GM12878 (cell line): ENCODE measurements at regions not wholly inside any gene's neighbourhood (a gene's known extent, or its start where the extent isn't known, plus 50 kb on each side); places are given as distances from the start of the nearest gene placed in this dataset.

Source experiments
- ATAC-seq: fragments of 200-7000 bp; cut with Tn5 transposase; 3 replicates; pipeline ENCODE4 v1.9.1; 2020; ENCODE audit warnings: mild to moderate bottlenecking, moderate library complexity
- BruUV-seq: library from RNA; stranded (reverse); fragments of 400-500 nt; replicated peaks from 2 replicates; lab custom pipeline; 2021; lab: Mats Ljungman, UMichigan
- CTCF ChIA-PET: fragments of 300-600 bp; sonication (Branson Sonifier 250); formaldehyde crosslinking; extraction: SDS; loops from one replicate; lab custom pipeline; 2021; ENCODE audit warnings: inconsistent platforms; lab: Yijun Ruan, JAX
- POLR2A ChIA-PET: fragments of 350-600 bp; formaldehyde crosslinking; extraction: SDS; loops from one replicate; lab custom pipeline; 2021; ENCODE audit warnings: inconsistent platforms; lab: Charles Lee
- RAD21 ChIA-PET: fragments of 300-600 bp; sonication (Branson Sonifier 250); formaldehyde crosslinking; loops from one replicate; lab custom pipeline; 2023; ENCODE audit warnings: antibody characterized with exemption; ENCODE audit not compliant: unreplicated experiment; lab: Charles Lee
- SMC1A ChIA-PET: fragments of 300-600 bp; sonication (Branson Sonifier 250); formaldehyde crosslinking; loops from one replicate; lab custom pipeline; 2023; ENCODE audit not compliant: unreplicated experiment, uncharacterized antibody; lab: Charles Lee
- DNase-seq: peaks from one replicate; pipeline ENCODE4 v3.0.0-alpha.2; 2011; ENCODE audit warnings: low read depth, low spot score
- FAIRE-seq: peaks from 3 replicates; lab custom pipeline; 2011; peaks lifted over from hg19 to GRCh38; lab: Jason Lieb, UNC
- H2AFZ ChIP-seq: 2 replicates; pipeline ENCODE4 v1.6.0; 2011; ENCODE audit warnings: low read depth, low read length, control low read depth; ENCODE audit not compliant: control insufficient read depth
- H3K27ac ChIP-seq: 2 replicates; pipeline ENCODE4 v1.5.1; 2011; ENCODE audit warnings: control low read depth; ENCODE audit not compliant: control insufficient read depth, insufficient read depth
- H3K27me3 ChIP-seq, 2 experiments: replicated peaks in 1 of 2; 2 replicates each; pipeline versions ENCODE4 v1.6.0 to v1.6.1; 2011; ENCODE audit warnings: low read length in 1 of 2; ENCODE audit not compliant: control insufficient read depth in 2 of 2, insufficient read depth in 2 of 2
- H3K36me3 ChIP-seq, 2 experiments: 2 replicates each; pipeline ENCODE4 v1.5.1; 2011; ENCODE audit warnings: low read length in 1 of 2; ENCODE audit not compliant: control insufficient read depth in 2 of 2, insufficient read depth in 2 of 2
- H3K4me1 ChIP-seq: 2 replicates; pipeline ENCODE4 v1.6.1; 2011; ENCODE audit warnings: mild to moderate bottlenecking, low read length, moderate library complexity, mixed read lengths; ENCODE audit not compliant: control insufficient read depth, insufficient read depth
- H3K4me2 ChIP-seq: 2 replicates; pipeline ENCODE4 v1.6.0; 2011; ENCODE audit warnings: control low read depth; ENCODE audit not compliant: control insufficient read depth, insufficient read depth
- H3K4me3 ChIP-seq: fragments of 200-600 bp; sonication (generic); 2 replicates; pipeline ENCODE4 v1.5.1; 2016
- H3K79me2 ChIP-seq: 2 replicates; pipeline ENCODE4 v1.6.0; 2011; ENCODE audit warnings: low read length; ENCODE audit not compliant: control insufficient read depth, insufficient read depth
- H3K9ac ChIP-seq: 2 replicates; pipeline ENCODE4 v1.8.0; 2011; ENCODE audit warnings: low read length, control low read depth, mixed read lengths; ENCODE audit not compliant: control insufficient read depth, insufficient read depth
- H3K9me3 ChIP-seq: replicated peaks from 3 replicates; pipeline ENCODE4 v1.5.1; 2011; ENCODE audit warnings: mild to moderate bottlenecking, low read length; ENCODE audit not compliant: control insufficient read depth, insufficient read depth
- H4K20me1 ChIP-seq: 2 replicates; pipeline ENCODE4 v1.6.0; 2011; ENCODE audit not compliant: control insufficient read depth, insufficient read depth
- ASH2L ChIP-seq: fragments of 300-600, 200-600 bp; sonication (generic); IDR thresholded peaks from 2 replicates; pipeline ENCODE4 v1.6.1; 2017; ENCODE audit warnings: low read depth, mild to moderate bottlenecking, borderline replicate concordance
- CHD2 ChIP-seq: IDR thresholded peaks from 2 replicates; pipeline ENCODE4 v1.6.1; 2011; ENCODE audit warnings: low read depth, low read length, improper control_type of control experiment, borderline replicate concordance
- HDAC6 ChIP-seq: fragments of 200-600 bp; sonication (generic); IDR thresholded peaks from one replicate; pipeline ENCODE4 v1.8.0; 2017; ENCODE audit warnings: antibody characterized with exemption; ENCODE audit not compliant: unreplicated experiment
- IRF4 ChIP-seq: IDR thresholded peaks from 2 replicates; pipeline ENCODE4 v1.6.1; 2011; ENCODE audit warnings: low read depth, low read length
- KDM1A ChIP-seq: fragments of 200-600 bp; sonication (generic); IDR thresholded peaks from 2 replicates; pipeline ENCODE4 v1.6.1; 2016; ENCODE audit warnings: borderline replicate concordance
- NRF1 ChIP-seq: conservative IDR thresholded peaks from 2 replicates; pipeline ENCODE4 v1.6.1; 2011; ENCODE audit warnings: mild to moderate bottlenecking, low read depth, low read length, improper control_type of control experiment
- PBX3 ChIP-seq: IDR thresholded peaks from 2 replicates; pipeline ENCODE4 v1.6.1; 2011; ENCODE audit warnings: mild to moderate bottlenecking, low read depth, low read length, moderate library complexity; ENCODE audit not compliant: insufficient replicate concordance
- RAD21 ChIP-seq: IDR thresholded peaks from 2 replicates; pipeline ENCODE4 v1.6.1; 2011; ENCODE audit warnings: mild to moderate bottlenecking, low read depth, low read length, moderate library complexity; ENCODE audit not compliant: insufficient read depth
- RELA ChIP-seq: fragments of 450-650 bp; IDR thresholded peaks from 2 replicates; pipeline ENCODE4 v1.8.0; 2014; ENCODE audit warnings: borderline replicate concordance; ENCODE audit not compliant: partially characterized antibody
- SMAD5 ChIP-seq: IDR thresholded peaks from 2 replicates; pipeline ENCODE4 v1.6.1; 2016; ENCODE audit warnings: antibody characterized with exemption, low read depth
- SRF ChIP-seq, 2 experiments: IDR thresholded peaks; 2 replicates each; pipeline ENCODE4 v1.6.1; 2011; ENCODE audit warnings: low read depth in 2 of 2, low read length in 2 of 2, mild to moderate bottlenecking in 1 of 2, moderate library complexity in 1 of 2
- STAT3 ChIP-seq: IDR thresholded peaks from 2 replicates; pipeline ENCODE4 v1.6.1; 2011; ENCODE audit warnings: low read depth, low read length, improper control_type of control experiment
- ZBTB11 ChIP-seq: fragments of 450-650 bp; formaldehyde crosslinking; IDR thresholded peaks from 2 replicates; pipeline ENCODE4 v1.5.0; 2022; ENCODE audit warnings: mild to moderate bottlenecking, missing genetic modification characterization
- ZBTB33 ChIP-seq: fragments of 450-650 bp; IDR thresholded peaks from 2 replicates; pipeline ENCODE4 v1.6.1; 2017; ENCODE audit warnings: mild to moderate bottlenecking
- WGBS: methylation state at CpG from one replicate; pipeline ENCODE4 v1.1.6; 2016; ENCODE audit warnings: low lambda C conversion rate; ENCODE audit not compliant: insufficient replicate concordance, insufficient coverage; ENCODE audit errors: missing lambda C conversion rate; 5-methylcytosine and 5-hydroxymethylcytosine counted together
- in situ Hi-C: fragments of 300-500 bp; cut with MboI; formaldehyde crosslinking; loops from 9 replicates; pipeline ENCODE4 v1.14.3; 2018; ENCODE audit warnings: mixed read lengths
- intact Hi-C: fragments of 100-400 bp; cut with micrococcal nuclease; formaldehyde crosslinking; loops from one replicate; pipeline ENCODE4 v1.14.2; 2022; ENCODE audit not compliant: unreplicated experiment

- TF ChIP-seq ZBTB33 (no peak), PBX3 (no peak), CHD2 (no peak), RAD21 (no peak), STAT3 (no peak), ASH2L (no peak), KDM1A (no peak), SRF (IDR thresholded peaks at IDR 0.05; ENCODE audit: low read depth in 2 of 2, low read length in 2 of 2) (no peak), IRF4 (no peak)
Observed at GRCh38 chr6:167526465-167527368, 201.8 kb downstream of the TTLL2 start (continued).

GRCh38 chr6:167528239-167528638 lies 203.4 kb downstream of the TTLL2 start:
- SMC1A ChIA-PET = no interaction called here
- no peak for ATAC-seq
- H3K27me3 ChIP-seq = no peaks in the 10 kb centered on the region; a peak in 2 of 4 replicates
- TF ChIP-seq SMAD5 (no peak), HDAC6 (no peak), CHD2 (no peak), NRF1 (no peak), RELA (no peak), ZBTB11 (CRISPR knock-in tag) (no peak)

More at GRCh38 chr6:167528239-167528638, 203.4 kb downstream of the TTLL2 start:
- Histone ChIP-seq H3K9ac (no peak overlapping the region), H3K36me3 (no peaks in the 10 kb centered on the region), H2AFZ (no peak overlapping the region), H3K9me3 (no peaks in the 10 kb centered on the region), H3K4me3 (no peak overlapping the region), H3K4me1 (no peaks in the 10 kb centered on the region), H3K79me2 (no peaks in the 10 kb centered on the region), H3K27ac (no peak overlapping the region), H4K20me1 (no peaks in the 10 kb centered on the region), H3K4me2 (no peak overlapping the region)
- DNase-seq (no peak), FAIRE-seq (no peak)
- POLR2A ChIA-PET = no interaction called here
- RAD21 ChIA-PET = no interaction called here
- BruUV-seq = no TSS peak
- in situ Hi-C loops = no loop called here
- WGBS = 0% methylated on average over 2 of the region's 2 CpGs
- CTCF ChIA-PET = no interaction called here
- intact Hi-C loops = no loop called here
